ENCODE measurements at regions not wholly inside any gene's neighbourhood (a gene's known extent, or its start where the extent isn't known, plus 50 kb on each side); places are given as distances from the start of the nearest gene placed in this dataset.

GRCh38 chr9:119758241-119758640 lies 389.0 kb upstream of the BRINP1 start:
- Histone ChIP-seq H3K36me3 (ENCODE audit: insufficient read depth, low read length) (no peaks in the 10 kb centered on the region), H3K9ac (ENCODE audit: low read depth, low read length) (no peak overlapping the region), H3K4me3 (ENCODE audit: low read length) (no peak overlapping the region), H3K27me3 (ENCODE audit: control insufficient read depth, insufficient read depth, low read length) (no peaks in the 10 kb centered on the region), H3K9me3 (replicated peaks; ENCODE audit: low read length) (no peaks in the 10 kb centered on the region), H3K4me2 (ENCODE audit: low read length) (no peak overlapping the region), H3K4me1 (ENCODE audit: control insufficient read depth, insufficient read depth, low read length) (no peaks in the 10 kb centered on the region)

GRCh38 chr9:119739476-119739875 lies 370.2 kb upstream of the BRINP1 start:
- Histone ChIP-seq H3K4me2 (ENCODE audit: low read length) (no peak overlapping the region), H3K9ac (ENCODE audit: low read depth, low read length) (no peak overlapping the region), H3K9me3 (replicated peaks; ENCODE audit: low read length) (no peaks in the 10 kb centered on the region), H3K27me3 (ENCODE audit: control insufficient read depth, insufficient read depth, low read length) (no peaks in the 10 kb centered on the region), H3K36me3 (ENCODE audit: insufficient read depth, low read length) (no peaks in the 10 kb centered on the region), H3K4me3 (ENCODE audit: low read length) (no peak overlapping the region), H3K4me1 (ENCODE audit: control insufficient read depth, insufficient read depth, low read length) (no peaks in the 10 kb centered on the region)

- Histone ChIP-seq H3K36me3 (ENCODE audit: insufficient read depth, low read length) (no peaks in the 10 kb centered on the region), H3K9ac (ENCODE audit: low read depth, low read length) (no peak overlapping the region), H3K4me1 (ENCODE audit: control insufficient read depth, insufficient read depth, low read length) (no peaks in the 10 kb centered on the region), H3K27me3 (ENCODE audit: control insufficient read depth, insufficient read depth, low read length) (no peaks in the 10 kb centered on the region), H3K9me3 (replicated peaks; ENCODE audit: low read length) (no peaks in the 10 kb centered on the region), H3K4me2 (ENCODE audit: low read length) (no peak overlapping the region), H3K4me3 (ENCODE audit: low read length) (no peak overlapping the region)
Observed at GRCh38 chr9:119736491-119737454, 367.5 kb upstream of the BRINP1 start.

GRCh38 chr9:119727988-119728387 lies 358.8 kb upstream of the BRINP1 start:
- Histone ChIP-seq H3K4me2 (ENCODE audit: low read length) (no peak overlapping the region), H3K9ac (ENCODE audit: low read depth, low read length) (no peak overlapping the region), H3K36me3 (ENCODE audit: insufficient read depth, low read length) (no peaks in the 10 kb centered on the region), H3K4me1 (ENCODE audit: control insufficient read depth, insufficient read depth, low read length) (no peaks in the 10 kb centered on the region), H3K27me3 (ENCODE audit: control insufficient read depth, insufficient read depth, low read length) (no peaks in the 10 kb centered on the region), H3K9me3 (replicated peaks; ENCODE audit: low read length) (peaks cover 2% of the 10 kb centered on the region), H3K4me3 (ENCODE audit: low read length) (no peak overlapping the region)

DNA sequence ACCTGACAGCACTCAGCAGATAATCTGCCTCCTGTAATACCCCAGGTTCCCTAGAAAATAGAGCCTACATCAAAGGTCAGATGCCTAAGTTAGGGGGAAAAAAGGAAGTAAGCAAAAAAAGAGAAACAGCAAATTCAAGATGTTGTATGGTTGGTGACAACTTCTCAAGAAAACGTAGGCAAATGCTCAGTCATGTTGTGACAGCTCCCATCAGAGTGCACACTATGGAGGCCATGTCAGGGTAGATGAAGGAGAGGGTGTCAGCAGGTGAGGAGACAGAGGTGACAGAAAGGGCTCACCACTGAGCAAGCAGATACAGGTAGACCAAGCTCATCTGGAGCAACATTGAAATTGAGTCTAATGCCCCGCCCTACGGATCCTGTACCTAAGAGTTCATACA lies 356.8 kb upstream of the BRINP1 start:
- H3K4me3 ChIP-seq (ENCODE audit: low read length), result no peak overlapping the region
- no peaks in the 10 kb centered on the region for H3K36me3 ChIP-seq (ENCODE audit: insufficient read depth, low read length)
- peaks cover 2% of the 10 kb centered on the region for H3K9me3 ChIP-seq (replicated peaks; ENCODE audit: low read length)
- H3K4me1 ChIP-seq (ENCODE audit: control insufficient read depth, insufficient read depth, low read length), result no peaks in the 10 kb centered on the region
- no peak overlapping the region for H3K9ac ChIP-seq (ENCODE audit: low read depth, low read length)
- H3K27me3 ChIP-seq (ENCODE audit: control insufficient read depth, insufficient read depth, low read length), result no peaks in the 10 kb centered on the region
- no peak overlapping the region for H3K4me2 ChIP-seq (ENCODE audit: low read length)

DNA sequence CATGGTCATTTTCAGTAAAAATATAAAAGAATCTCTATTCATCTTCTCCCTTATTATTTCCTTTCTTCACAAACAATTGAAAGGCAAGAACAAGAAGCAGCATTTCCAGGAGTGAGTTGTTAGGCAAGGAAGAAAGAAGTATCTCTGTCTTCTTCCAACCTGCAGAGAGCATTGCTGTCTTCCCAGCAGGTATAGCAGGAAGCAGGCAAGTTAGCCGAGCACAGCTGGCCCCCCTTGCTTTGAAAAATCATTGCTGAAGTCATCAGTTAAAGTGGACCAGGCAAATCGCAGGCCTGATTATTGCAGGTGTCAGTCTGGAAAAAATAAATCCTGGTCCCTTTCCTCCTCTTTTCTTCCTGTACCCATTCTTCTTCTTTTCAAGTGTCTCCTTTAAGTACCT lies 353.1 kb upstream of the BRINP1 start:
- no peak overlapping the region for H3K9ac ChIP-seq (ENCODE audit: low read depth, low read length)
- H3K4me1 ChIP-seq (ENCODE audit: control insufficient read depth, insufficient read depth, low read length), result no peaks in the 10 kb centered on the region

GRCh38 chr9:119712325-119712724 lies 343.1 kb upstream of the BRINP1 start:
- Histone ChIP-seq H3K4me1 (ENCODE audit: control insufficient read depth, insufficient read depth, low read length) (no peaks in the 10 kb centered on the region), H3K36me3 (ENCODE audit: insufficient read depth, low read length) (no peaks in the 10 kb centered on the region), H3K27me3 (ENCODE audit: control insufficient read depth, insufficient read depth, low read length) (no peaks in the 10 kb centered on the region), H3K4me2 (ENCODE audit: low read length) (no peak overlapping the region), H3K4me3 (ENCODE audit: low read length) (no peak overlapping the region), H3K9ac (ENCODE audit: low read depth, low read length) (no peak overlapping the region), H3K9me3 (replicated peaks; ENCODE audit: low read length) (no peaks in the 10 kb centered on the region)

More for the DNA sequence above, 353.1 kb upstream of the BRINP1 start:
- no peaks in the 10 kb centered on the region for H3K36me3 ChIP-seq (ENCODE audit: insufficient read depth, low read length)
- H3K27me3 ChIP-seq (ENCODE audit: control insufficient read depth, insufficient read depth, low read length), result no peaks in the 10 kb centered on the region
- H3K4me3 ChIP-seq (ENCODE audit: low read length), result no peak overlapping the region
- H3K4me2 ChIP-seq (ENCODE audit: low read length), result no peak overlapping the region
- no peaks in the 10 kb centered on the region for H3K9me3 ChIP-seq (replicated peaks; ENCODE audit: low read length)

DNA sequence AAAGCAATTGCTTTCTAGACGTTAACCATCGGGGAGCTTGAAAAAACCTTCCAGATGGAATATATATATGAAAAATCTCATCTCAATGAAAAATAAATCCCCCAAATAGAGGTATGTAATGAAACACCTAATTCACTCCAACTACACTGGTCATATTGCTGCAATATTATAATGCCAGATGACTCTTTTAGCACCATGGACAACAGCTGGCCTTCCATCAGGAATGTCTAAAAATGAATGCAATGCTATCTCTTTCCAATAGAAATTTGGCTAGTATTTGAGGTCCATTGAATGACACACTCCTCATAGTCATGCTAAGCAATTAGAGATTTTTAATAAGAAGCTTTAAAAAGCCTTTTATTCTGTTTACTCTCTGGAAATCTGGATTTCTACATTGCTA lies 340.2 kb upstream of the BRINP1 start:
- Histone ChIP-seq H3K4me2 (ENCODE audit: low read length) (no peak overlapping the region), H3K9ac (ENCODE audit: low read depth, low read length) (no peak overlapping the region), H3K4me3 (ENCODE audit: low read length) (no peak overlapping the region), H3K27me3 (ENCODE audit: control insufficient read depth, insufficient read depth, low read length) (no peaks in the 10 kb centered on the region), H3K9me3 (replicated peaks; ENCODE audit: low read length) (no peaks in the 10 kb centered on the region), H3K36me3 (ENCODE audit: insufficient read depth, low read length) (no peaks in the 10 kb centered on the region), H3K4me1 (ENCODE audit: control insufficient read depth, insufficient read depth, low read length) (no peaks in the 10 kb centered on the region)

- Histone ChIP-seq H3K27me3 (ENCODE audit: control insufficient read depth, insufficient read depth, low read length) (no peaks in the 10 kb centered on the region), H3K36me3 (ENCODE audit: insufficient read depth, low read length) (no peaks in the 10 kb centered on the region), H3K4me1 (ENCODE audit: control insufficient read depth, insufficient read depth, low read length) (no peaks in the 10 kb centered on the region), H3K4me2 (ENCODE audit: low read length) (no peak overlapping the region), H3K4me3 (ENCODE audit: low read length) (no peak overlapping the region), H3K9ac (ENCODE audit: low read depth, low read length) (no peak overlapping the region), H3K9me3 (replicated peaks; ENCODE audit: low read length) (no peaks in the 10 kb centered on the region)
Observed at GRCh38 chr9:119707228-119707845, 338.1 kb upstream of the BRINP1 start.

DNA sequence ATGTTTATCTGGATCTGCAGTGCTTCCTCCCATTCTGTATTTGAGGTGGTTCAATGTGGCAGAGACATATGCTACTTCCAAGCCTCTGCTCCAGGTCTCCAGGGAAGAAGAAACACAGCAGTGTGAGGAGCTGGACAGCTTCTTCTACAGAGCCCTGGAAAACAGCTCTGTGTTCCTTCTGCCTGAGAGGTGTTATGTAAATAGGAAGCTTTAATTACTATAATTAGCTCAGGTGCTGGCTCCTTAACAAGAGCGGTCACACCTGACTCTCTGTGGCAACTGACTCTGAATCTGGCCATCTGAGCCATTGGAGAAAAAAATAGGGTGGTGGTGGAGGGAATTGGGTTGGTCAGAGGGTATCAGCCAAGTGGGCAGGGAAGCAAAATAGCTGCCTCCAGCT lies 332.4 kb upstream of the BRINP1 start:
- H3K4me1 ChIP-seq (ENCODE audit: control insufficient read depth, insufficient read depth, low read length), result no peaks in the 10 kb centered on the region
- no peaks in the 10 kb centered on the region for H3K27me3 ChIP-seq (ENCODE audit: control insufficient read depth, insufficient read depth, low read length)
- no peak overlapping the region for H3K4me3 ChIP-seq (ENCODE audit: low read length)
- H3K4me2 ChIP-seq (ENCODE audit: low read length), result no peak overlapping the region
- H3K9ac ChIP-seq (ENCODE audit: low read depth, low read length), result no peak overlapping the region
- H3K36me3 ChIP-seq (ENCODE audit: insufficient read depth, low read length), result no peaks in the 10 kb centered on the region
- no peaks in the 10 kb centered on the region for H3K9me3 ChIP-seq (replicated peaks; ENCODE audit: low read length)

- Histone ChIP-seq H3K4me1 (ENCODE audit: control insufficient read depth, insufficient read depth, low read length) (no peaks in the 10 kb centered on the region), H3K9ac (ENCODE audit: low read depth, low read length) (no peak overlapping the region), H3K9me3 (replicated peaks; ENCODE audit: low read length) (no peaks in the 10 kb centered on the region), H3K36me3 (ENCODE audit: insufficient read depth, low read length) (no peaks in the 10 kb centered on the region), H3K4me3 (ENCODE audit: low read length) (no peak overlapping the region), H3K4me2 (ENCODE audit: low read length) (no peak overlapping the region), H3K27me3 (ENCODE audit: control insufficient read depth, insufficient read depth, low read length) (no peaks in the 10 kb centered on the region)
Observed at GRCh38 chr9:119698535-119698934, 329.3 kb upstream of the BRINP1 start.

DNA sequence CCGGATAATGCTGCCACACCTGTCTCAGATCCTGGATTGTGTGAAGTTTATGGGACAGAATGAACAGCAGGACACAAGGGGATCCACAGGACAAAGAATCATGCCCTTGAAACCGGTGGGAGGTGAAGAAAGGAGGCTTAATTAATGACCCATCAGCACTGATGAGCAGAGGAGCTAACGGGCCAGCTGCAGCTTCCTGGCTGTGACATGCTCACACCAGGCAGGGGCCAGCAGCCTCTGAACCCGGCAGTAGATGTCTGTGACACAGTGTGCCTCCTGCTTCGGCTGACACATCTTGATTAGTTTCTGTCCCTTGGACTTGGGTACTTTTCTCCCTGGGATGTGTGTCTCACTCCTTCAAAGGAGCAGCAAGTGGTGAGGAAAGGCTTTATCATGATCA lies 328.8 kb upstream of the BRINP1 start:
- Histone ChIP-seq H3K9me3 (replicated peaks; ENCODE audit: low read length) (no peaks in the 10 kb centered on the region), H3K9ac (ENCODE audit: low read depth, low read length) (no peak overlapping the region), H3K36me3 (ENCODE audit: insufficient read depth, low read length) (no peaks in the 10 kb centered on the region), H3K27me3 (ENCODE audit: control insufficient read depth, insufficient read depth, low read length) (no peaks in the 10 kb centered on the region), H3K4me1 (ENCODE audit: control insufficient read depth, insufficient read depth, low read length) (no peaks in the 10 kb centered on the region), H3K4me3 (ENCODE audit: low read length) (no peak overlapping the region), H3K4me2 (ENCODE audit: low read length) (no peak overlapping the region)

Data from skeletal muscle satellite cell (primary cell).